HL-60 (cell line): ENCODE measurements at regions not wholly inside any gene's neighbourhood (a gene's known extent, or its start where the extent isn't known, plus 50 kb on each side); places are given as distances from the start of the nearest gene placed in this dataset.

Experiments
- DNase-seq, 2 experiments: peaks; one replicate each; pipeline ENCODE4 v3.0.0-alpha.2; 2010 to 2020; ENCODE audit warnings: low read depth in 1 of 2, low spot score in 1 of 2
- H3K27ac ChIP-seq: fragments of 250-450 bp; sonication (Bioruptor Pico); replicated peaks from 2 replicates; pipeline ENCODE4 v1.5.1; 2020; ENCODE audit warnings: mild to moderate bottlenecking, moderate library complexity
- H3K27me3 ChIP-seq: fragments of 250-450 bp; sonication (Bioruptor Pico); 2 replicates; pipeline ENCODE4 v1.5.1; 2021; ENCODE audit warnings: mild to moderate bottlenecking, moderate library complexity; ENCODE audit not compliant: insufficient read depth, poor library complexity, severe bottlenecking
- H3K4me3 ChIP-seq: replicated peaks from 2 replicates; pipeline ENCODE4 v1.5.1; 2011; ENCODE audit warnings: mild to moderate bottlenecking, control low read depth, low read length; ENCODE audit not compliant: insufficient read depth
- CTCF ChIP-seq: IDR thresholded peaks from one replicate; pipeline ENCODE4 v1.5.1; 2011; ENCODE audit warnings: low read length, control low read depth, inconsistent platforms; ENCODE audit not compliant: insufficient read depth
- GABPA ChIP-seq: IDR thresholded peaks from 2 replicates; pipeline ENCODE4 v1.6.1; 2012; ENCODE audit warnings: low read depth
- POLR2AphosphoS5 ChIP-seq: IDR thresholded peaks from 2 replicates; pipeline ENCODE4 v1.6.1; 2012; ENCODE audit warnings: low read depth
- REST ChIP-seq: IDR thresholded peaks from 2 replicates; pipeline ENCODE4 v1.6.1; 2012; ENCODE audit warnings: low read depth; ENCODE audit not compliant: insufficient replicate concordance
- SPI1 ChIP-seq: IDR thresholded peaks from 2 replicates; pipeline ENCODE4 v1.6.1; 2012; ENCODE audit warnings: low read depth, mild to moderate bottlenecking, borderline replicate concordance

- H3K27me3 ChIP-seq: no peaks in the 10 kb centered on the region
- no peak for DNase-seq
- H3K4me3 ChIP-seq: no peak overlapping the region
- no peak overlapping the region for H3K27ac ChIP-seq
- TF ChIP-seq POLR2AphosphoS5: no peak
- TF ChIP-seq SPI1: no peak
- no peak for TF ChIP-seq GABPA
- TF ChIP-seq CTCF: no peak
- TF ChIP-seq REST: no peak
These were observed 418.1 kb upstream of the SEMA6A start for GRCh38 chr5:116992681-116993080.

GRCh38 chr5:116989995-116990394 lies 415.4 kb upstream of the SEMA6A start:
- Histone ChIP-seq H3K27me3 (no peaks in the 10 kb centered on the region), H3K27ac (no peak overlapping the region), H3K4me3 (no peak overlapping the region)
- TF ChIP-seq POLR2AphosphoS5 (no peak), REST (no peak), CTCF (no peak), GABPA (no peak), SPI1 (no peak)
- no peak for DNase-seq

- no peak for DNase-seq
- no peak for TF ChIP-seq CTCF
- no peak for TF ChIP-seq GABPA
- TF ChIP-seq POLR2AphosphoS5: no peak
- no peak for TF ChIP-seq REST
- no peak for TF ChIP-seq SPI1
- no peak overlapping the region for H3K4me3 ChIP-seq
These were observed 407.4 kb upstream of the SEMA6A start for GRCh38 chr5:116982035-116982434.

More at GRCh38 chr5:116982035-116982434, 407.4 kb upstream of the SEMA6A start:
- no peak overlapping the region for H3K27ac ChIP-seq
- no peaks in the 10 kb centered on the region for H3K27me3 ChIP-seq
